Heart left ventricle (tissue), 16 donors: ENCODE measurements at regions not wholly inside any gene's neighbourhood (a gene's known extent, or its start where the extent isn't known, plus 50 kb on each side); places are given as distances from the start of the nearest gene placed in this dataset.

Experiments
- ATAC-seq, 4 donors: fragments of 200-7000 bp; cut with Tn5 transposase; one replicate each; pipeline ENCODE4 v1.9.1; 2020 to 2022; ENCODE audit warnings: moderate library complexity in 4 of 4, mild to moderate bottlenecking in 3 of 4, moderate number of reproducible peaks in 1 of 4
- DNase-seq, 5 donors: peaks; one replicate each; pipeline ENCODE4 v3.0.0-alpha.2; 2020
- H3K27ac ChIP-seq, 12 donors: fragments of 200-600 bp; sonication (generic) in 4 of 12; one replicate each; pipeline versions ENCODE4 v1.5.0 to v1.8.0; 2016 to 2022; ENCODE audit warnings: mild to moderate bottlenecking in 2 of 12
- H3K27me3 ChIP-seq, 9 donors: fragments of 200-600 bp; sonication (generic) in 2 of 9; one replicate each; pipeline versions ENCODE4 v1.5.1 to v1.8.0; 2016 to 2022; ENCODE audit warnings: mild to moderate bottlenecking in 3 of 9
- H3K36me3 ChIP-seq, 9 donors: fragments of 200-600 bp; sonication (generic) in 2 of 9; one replicate each; pipeline versions ENCODE4 v1.5.0 to v1.8.0; 2018 to 2022; ENCODE audit warnings: mild to moderate bottlenecking in 2 of 9
- H3K4me1 ChIP-seq, 12 donors: fragments of 200-600 bp; sonication (generic) in 4 of 12; one replicate each; pipeline versions ENCODE4 v1.5.0 to v1.8.0; 2016 to 2022; ENCODE audit warnings: mild to moderate bottlenecking in 3 of 12
- H3K4me3 ChIP-seq, 12 donors: fragments of 200-600 bp; sonication (generic) in 4 of 12; one replicate each; pipeline versions ENCODE4 v1.5.0 to v1.8.0; 2017 to 2022; ENCODE audit warnings: mild to moderate bottlenecking in 9 of 12, moderate library complexity in 4 of 12
- H3K9me3 ChIP-seq, 12 donors: fragments of 200-600 bp; sonication (generic) in 4 of 12; one replicate each; pipeline versions ENCODE4 v1.5.0 to v1.8.0; 2016 to 2022; ENCODE audit warnings: mild to moderate bottlenecking in 1 of 12
- CTCF ChIP-seq, 12 donors: fragments of 200-600 bp; sonication (generic) in 4 of 12; IDR thresholded peaks; one replicate each; pipeline versions ENCODE4 v1.5.0 to v1.8.0; 2018 to 2022; ENCODE audit warnings: antibody characterized with exemption in 12 of 12, mild to moderate bottlenecking in 5 of 12
- POLR2A ChIP-seq, 2 donors: fragments of 450-650 bp; IDR thresholded peaks; one replicate each; pipeline ENCODE4 v1.6.1; 2017; ENCODE audit warnings: antibody characterized with exemption in 2 of 2, mild to moderate bottlenecking in 2 of 2, moderate library complexity in 2 of 2
- WGBS, 4 donors: extraction: QIAGEN DNeasy Blood & Tissue Kit in 2 of 4; methylation state at CpG; one replicate each; pipeline versions ENCODE4 v1.1.5 to v1.1.7; 2013 to 2018; 5-methylcytosine and 5-hydroxymethylcytosine counted together
- intact Hi-C, 10 donors: fragments of 100-400 bp; cut with DNase I; formaldehyde crosslinking; loops; one replicate each; pipeline versions ENCODE4 v1.11.1 to v1.14.2; 2022
- donor health status: ischemic (EF 13 %, LVEDD 7.1; RV severe dilation, severe dysfunction).
- donor health status: healthy with polysubstance abuse.
- donor health status: DM: no; HTN: yes; CAD: no.
- donor health status: DM: no; HTN: no; CAD: no.
- donor health status: ischemic (EF 25% LVEDD 6.9; RV normal size, moderate dysfunction).
- donor health status: ischemic (EF 25% LVEDD 5.7; RV mildly dilated, moderate dysfunction).
- donor health status: healthy.
- donor health status: DM: yes; HTN: yes; CAD: no.
- donor health status: ischemic (EF 35%, LVEDD 5.7; RV mildly dilated, moderate dysfunction).
- donor health status: nonischemic (EF 11% LVEDD 7.7; RV severe dilation, severe dysfunction).
- donor health status: DM: yes; HTN: yes; CAD: no.
- donor health status: PGD.
- donor health status: ischemic (EF 29% LVEDD 5.4; RV normal size, mild dysfunction).
- donor health status: nonischemic (EF 23%, LVEDD 6.1; RV moderate dilation, normal function).

- no peaks in the 10 kb centered on the region for H3K36me3 ChIP-seq
- peaks cover 0 to 6% (median 0%) of the 10 kb centered on the region in 12 donors for H3K4me1 ChIP-seq
- ATAC-seq (no peak), DNase-seq (no peak)
- WGBS, 4 donors = 92 to 96% (median 94%) methylated on average over 5 of the region's 5 CpGs
- H3K27me3 ChIP-seq = no peaks in the 10 kb centered on the region
- intact Hi-C loops = loop anchor here in 1 of 10 donors (10.0 kb wide), 1 partner anchor 124 kb away; no protein-coding TSS in a partner anchor
- TF ChIP-seq POLR2A (IDR thresholded peaks at IDR 0.05) = no peak
- TF ChIP-seq CTCF (IDR thresholded peaks at IDR 0.05) = no peak
- H3K9me3 ChIP-seq = peaks cover 0 to 4% (median 0%) of the 10 kb centered on the region in 12 donors
- no peak overlapping the region for H3K27ac ChIP-seq
- no peak overlapping the region for H3K4me3 ChIP-seq
Measured at GRCh38 chr2:20511130-20511529, 64.3 kb downstream of the RHOB start.

GRCh38 chr2:20512061-20512605 lies 65.3 kb downstream of the RHOB start:
- Histone ChIP-seq H3K36me3 (no peaks in the 10 kb centered on the region), H3K4me3 (no peak overlapping the region), H3K27me3 (no peaks in the 10 kb centered on the region), H3K9me3 (peaks cover 0 to 4% (median 0%) of the 10 kb centered on the region in 12 donors), H3K4me1 (peaks cover 0 to 12% (median 0%) of the 10 kb centered on the region in 12 donors), H3K27ac (no peak overlapping the region)
- intact Hi-C loops = loop anchor here in 1 of 10 donors (10.0 kb wide), 1 partner anchor 123 kb away; no protein-coding TSS in a partner anchor
- ATAC-seq = no peak
- DNase-seq = peak in 1 of 5 donors; percentile 7
- TF ChIP-seq POLR2A (IDR thresholded peaks at IDR 0.05) (no peak), CTCF (IDR thresholded peaks at IDR 0.05) (no peak)
- WGBS, 4 donors = 96 to 98% (median 97%) methylated on average over 7 to 11 of the region's 11 CpGs

- WGBS, 4 donors = 92 to 97% (median 95%) methylated on average over 7 of the region's 7 CpGs
- ATAC-seq (no peak), DNase-seq (peak in 1 of 5 donors; percentile 5)
- no peak overlapping the region for H3K4me3 ChIP-seq
- intact Hi-C loops = loop anchor here in 1 of 10 donors (10.0 kb wide), 1 partner anchor 121 kb away; no protein-coding TSS in a partner anchor
- H3K4me1 ChIP-seq = peaks cover 0 to 11% (median 0%) of the 10 kb centered on the region in 12 donors
- H3K27ac ChIP-seq = no peak overlapping the region
- TF ChIP-seq POLR2A (IDR thresholded peaks at IDR 0.05) (no peak), CTCF (IDR thresholded peaks at IDR 0.05) (no peak)
- no peaks in the 10 kb centered on the region for H3K36me3 ChIP-seq
- H3K9me3 ChIP-seq = peaks cover 0 to 4% (median 0%) of the 10 kb centered on the region in 12 donors
- H3K27me3 ChIP-seq = no peaks in the 10 kb centered on the region
Measured at GRCh38 chr2:20513946-20514345, 67.1 kb downstream of the RHOB start.

GRCh38 chr2:20514596-20515269 lies 67.9 kb downstream of the RHOB start:
- peak overlapping the region in 4 of 12 donors; percentile 13 to 42 (median 27) for H3K27ac ChIP-seq
- peak in 3 of 4 donors; percentile 83 to 85 (median 84) for ATAC-seq
- H3K4me3 ChIP-seq = no peak overlapping the region
- H3K27me3 ChIP-seq = no peaks in the 10 kb centered on the region
- WGBS, 4 donors = 74 to 84% (median 79%) methylated on average over 8 of the region's 8 CpGs
- intact Hi-C loops = loop anchor here in 2 of 10 donors (5.0 to 10.0 kb wide), 2 partner anchors 53 to 120 kb away; no protein-coding TSS in a partner anchor
- peaks cover 0 to 4% (median 0%) of the 10 kb centered on the region in 12 donors for H3K9me3 ChIP-seq
- peaks cover 0 to 11% (median 0%) of the 10 kb centered on the region in 12 donors for H3K4me1 ChIP-seq
- peak in 4 of 5 donors; percentile 39 to 65 (median 62) for DNase-seq
- H3K36me3 ChIP-seq = no peaks in the 10 kb centered on the region
- TF ChIP-seq CTCF (IDR thresholded peaks at IDR 0.05) (no peak), POLR2A (IDR thresholded peaks at IDR 0.05) (no peak)
